ENCODE measurements at regions not wholly inside any gene's neighbourhood (a gene's known extent, or its start where the extent isn't known, plus 50 kb on each side); places are given as distances from the start of the nearest gene placed in this dataset.

DNA sequence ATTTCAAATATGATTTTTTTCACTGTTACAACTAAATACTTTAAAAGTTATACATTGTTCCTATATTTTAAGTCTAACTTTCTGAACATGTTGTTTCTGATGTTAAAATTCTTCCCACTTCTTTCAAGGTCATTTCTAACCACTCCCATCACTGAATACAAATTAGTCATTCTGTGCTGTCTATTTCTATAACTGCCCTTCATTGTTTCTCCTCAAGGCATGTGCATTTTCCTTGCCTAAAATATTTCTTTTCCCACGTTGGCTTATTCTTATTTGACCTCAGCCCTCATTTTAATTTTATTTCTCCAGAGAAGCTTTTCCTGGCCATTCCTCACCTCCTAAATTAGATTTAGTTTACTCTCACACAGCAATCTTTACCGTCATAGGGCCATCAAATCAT lies 198.9 kb upstream of the GULP1 start:
- WGBS, 4 donors, result 64 to 78% (median 72%) methylated on average over 2 of the region's 2 CpGs
- intact Hi-C loops (cut with DNase I), result no loop called here

DNA sequence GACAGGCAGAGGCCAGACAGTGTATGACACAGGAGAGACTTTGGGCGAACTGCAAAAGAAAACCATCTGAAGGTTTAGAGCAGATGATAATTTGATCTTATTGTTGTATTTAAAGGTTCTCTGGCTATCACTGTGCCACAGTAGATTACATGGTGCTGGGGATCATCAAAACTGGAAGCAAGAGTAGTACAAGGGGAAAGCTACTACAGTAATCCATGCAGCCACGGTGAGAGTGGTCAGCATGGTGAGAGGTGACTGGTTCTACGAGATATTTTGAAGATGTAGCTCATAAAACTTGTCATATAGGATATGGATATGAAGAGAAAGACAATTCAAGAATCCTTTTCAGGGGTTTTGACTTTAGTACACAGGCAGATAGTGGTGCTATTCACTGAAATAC lies 194.8 kb upstream of the GULP1 start:
- H3K4me1 ChIP-seq, result no peaks in the 10 kb centered on the region
- DNase-seq (no peak), ATAC-seq (no peak)
- intact Hi-C loops (cut with DNase I), result no loop called here
- 90 to 93% (median 92%) methylated on average over 3 of the region's 3 CpGs for WGBS, 4 donors
- no peak overlapping the region for H3K4me3 ChIP-seq
- no peaks in the 10 kb centered on the region for H3K27me3 ChIP-seq
- TF ChIP-seq POLR2A (IDR thresholded peaks at IDR 0.05), result no peak
- TF ChIP-seq, protein P1, sequence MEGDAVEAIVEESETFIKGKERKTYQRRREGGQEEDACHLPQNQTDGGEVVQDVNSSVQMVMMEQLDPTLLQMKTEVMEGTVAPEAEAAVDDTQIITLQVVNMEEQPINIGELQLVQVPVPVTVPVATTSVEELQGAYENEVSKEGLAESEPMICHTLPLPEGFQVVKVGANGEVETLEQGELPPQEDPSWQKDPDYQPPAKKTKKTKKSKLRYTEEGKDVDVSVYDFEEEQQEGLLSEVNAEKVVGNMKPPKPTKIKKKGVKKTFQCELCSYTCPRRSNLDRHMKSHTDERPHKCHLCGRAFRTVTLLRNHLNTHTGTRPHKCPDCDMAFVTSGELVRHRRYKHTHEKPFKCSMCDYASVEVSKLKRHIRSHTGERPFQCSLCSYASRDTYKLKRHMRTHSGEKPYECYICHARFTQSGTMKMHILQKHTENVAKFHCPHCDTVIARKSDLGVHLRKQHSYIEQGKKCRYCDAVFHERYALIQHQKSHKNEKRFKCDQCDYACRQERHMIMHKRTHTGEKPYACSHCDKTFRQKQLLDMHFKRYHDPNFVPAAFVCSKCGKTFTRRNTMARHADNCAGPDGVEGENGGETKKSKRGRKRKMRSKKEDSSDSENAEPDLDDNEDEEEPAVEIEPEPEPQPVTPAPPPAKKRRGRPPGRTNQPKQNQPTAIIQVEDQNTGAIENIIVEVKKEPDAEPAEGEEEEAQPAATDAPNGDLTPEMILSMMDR (IDR thresholded peaks at IDR 0.05), result no peak
- no peaks in the 10 kb centered on the region for H3K36me3 ChIP-seq
- no peak overlapping the region for H3K27ac ChIP-seq
- H3K9me3 ChIP-seq, result no peaks in the 10 kb centered on the region

More for the DNA sequence above, 198.9 kb upstream of the GULP1 start:
- Histone ChIP-seq H3K27ac (no peak overlapping the region), H3K27me3 (no peaks in the 10 kb centered on the region), H3K36me3 (no peaks in the 10 kb centered on the region), H3K4me3 (no peak overlapping the region), H3K9me3 (peaks cover 0 to 8% (median 0%) of the 10 kb centered on the region in 12 donors), H3K4me1 (no peaks in the 10 kb centered on the region)
- DNase-seq (no peak), ATAC-seq (no peak)
- TF ChIP-seq, protein P1 (IDR thresholded peaks at IDR 0.05), result no peak
- no peak for TF ChIP-seq POLR2A (IDR thresholded peaks at IDR 0.05)

DNA sequence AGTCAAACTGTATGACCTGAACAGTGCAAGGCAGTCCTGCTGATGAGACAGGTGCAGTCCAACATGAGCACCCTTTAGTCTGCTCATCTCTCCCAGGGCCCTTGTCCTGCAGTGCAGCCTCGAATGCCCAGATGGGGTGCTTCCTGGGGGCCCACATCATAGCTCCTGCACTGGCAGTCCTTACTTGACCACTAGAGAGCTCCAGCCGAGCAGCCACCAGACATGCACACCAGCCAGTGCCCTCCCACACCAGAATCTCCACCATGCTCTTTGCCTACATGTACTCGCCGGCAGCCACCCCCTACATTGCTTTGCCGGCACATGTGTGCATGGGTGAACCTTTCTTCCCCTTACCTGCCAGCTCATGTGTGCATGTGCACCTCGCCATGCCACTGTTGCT lies 188.8 kb upstream of the GULP1 start:
- Histone ChIP-seq H3K36me3 (no peaks in the 10 kb centered on the region), H3K27ac (no peak overlapping the region), H3K4me3 (no peak overlapping the region), H3K9me3 (peaks cover 0 to 7% (median 0%) of the 10 kb centered on the region in 12 donors), H3K4me1 (no peaks in the 10 kb centered on the region), H3K27me3 (no peaks in the 10 kb centered on the region)
- DNase-seq (no peak), ATAC-seq (no peak)
- WGBS, 4 donors, result 80 to 90% (median 84%) methylated on average over 6 of the region's 6 CpGs
- TF ChIP-seq, protein P1 (IDR thresholded peaks at IDR 0.05), result no peak
- no peak for TF ChIP-seq POLR2A (IDR thresholded peaks at IDR 0.05)
- intact Hi-C loops (cut with DNase I), result no loop called here

DNA sequence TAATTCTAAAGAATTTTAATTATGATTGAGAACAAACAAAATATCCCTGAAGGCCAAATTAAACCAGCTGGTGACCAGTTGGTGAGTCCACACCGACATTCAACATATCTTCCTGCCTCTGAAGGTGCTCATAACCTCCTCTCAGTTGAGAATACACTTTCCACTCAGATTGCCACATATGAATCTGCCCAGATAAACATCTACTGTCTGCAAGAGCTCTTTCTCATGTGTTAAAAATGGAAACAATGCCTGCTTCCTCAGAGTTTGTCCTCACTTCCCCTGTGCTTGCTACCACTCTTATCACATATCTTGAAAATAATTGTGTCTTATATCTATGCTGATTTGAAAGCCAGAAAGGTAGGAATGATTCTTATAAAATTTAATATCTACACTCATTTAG lies 177.7 kb upstream of the GULP1 start:
- DNase-seq (no peak), ATAC-seq (no peak)
- 37 to 56% (median 50%) methylated on average over 1 of the region's 1 CpG for WGBS, 4 donors
- H3K4me3 ChIP-seq, result no peak overlapping the region
- intact Hi-C loops (cut with DNase I), result no loop called here
- H3K27me3 ChIP-seq, result no peaks in the 10 kb centered on the region
- H3K27ac ChIP-seq, result no peak overlapping the region
- H3K4me1 ChIP-seq, result peaks cover 0 to 6% (median 0%) of the 10 kb centered on the region in 12 donors
- no peaks in the 10 kb centered on the region for H3K9me3 ChIP-seq
- no peaks in the 10 kb centered on the region for H3K36me3 ChIP-seq
- TF ChIP-seq POLR2A (IDR thresholded peaks at IDR 0.05), result no peak
- TF ChIP-seq, protein P1 (IDR thresholded peaks at IDR 0.05), result no peak

Data from heart left ventricle (tissue), 16 donors.